ENCODE measurements at regions not wholly inside any gene's neighbourhood (a gene's known extent, or its start where the extent isn't known, plus 50 kb on each side); places are given as distances from the start of the nearest gene placed in this dataset.

- TF ChIP-seq CTCF (IDR thresholded peaks at IDR 0.05) (no peak), POLR2AphosphoS5 (IDR thresholded peaks at IDR 0.05) (no peak), POLR2A (IDR thresholded peaks at IDR 0.05) (no peak)
Observed at GRCh38 chr9:13437866-13438265, 158.4 kb upstream of the MPDZ start.

Measured in gastroesophageal sphincter (tissue), 3 donors.